Pulmonary artery endothelial cell (primary cell): ENCODE measurements at regions not wholly inside any gene's neighbourhood (a gene's known extent, or its start where the extent isn't known, plus 50 kb on each side); places are given as distances from the start of the nearest gene placed in this dataset.
"Not testable (repeated sequence)": the region's sequence is repeated elsewhere in the genome, so short reads cannot be mapped to it uniquely, and the experiment has no call there.

ENCODE experiments used
- DNase-seq: peaks from one replicate; pipeline ENCODE4 v3.0.0-alpha.2; 2011; ENCODE audit warnings: low read depth, low spot score

DNA sequence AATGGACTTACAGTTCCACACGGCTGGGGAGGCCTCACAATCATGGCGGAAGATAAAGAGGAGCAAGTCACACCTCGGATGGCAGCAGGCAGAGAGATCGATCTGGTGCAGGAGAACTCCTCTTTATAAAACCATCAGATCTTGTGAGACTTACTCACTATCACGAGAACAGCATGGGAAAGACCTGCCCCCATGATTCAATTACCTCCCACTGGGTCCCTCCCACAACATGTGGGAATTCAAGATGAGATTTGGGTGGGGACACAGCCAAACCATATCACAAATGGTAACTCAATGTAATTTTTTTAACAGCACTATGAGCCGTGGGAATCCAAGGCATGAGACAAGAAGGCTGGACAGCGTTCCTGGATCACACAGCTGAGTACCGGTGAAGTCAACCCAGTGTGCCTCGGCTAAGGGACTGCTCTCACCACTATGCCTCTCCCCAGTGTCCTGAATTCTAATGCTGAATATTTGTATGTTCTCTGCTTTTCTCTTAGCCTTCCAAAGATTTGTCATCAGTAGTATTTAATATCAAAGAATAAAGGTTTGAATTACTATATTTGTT is 84.3 kb downstream of the IRS2 start:
- not testable (repeated sequence) for DNase-seq

- peak; percentile 43 for DNase-seq
Observed at GRCh38 chr13:109700176-109700575, 86.2 kb downstream of the IRS2 start.

GRCh38 chr13:109699628-109700071 is 86.7 kb downstream of the IRS2 start:
- no peak for DNase-seq

DNA sequence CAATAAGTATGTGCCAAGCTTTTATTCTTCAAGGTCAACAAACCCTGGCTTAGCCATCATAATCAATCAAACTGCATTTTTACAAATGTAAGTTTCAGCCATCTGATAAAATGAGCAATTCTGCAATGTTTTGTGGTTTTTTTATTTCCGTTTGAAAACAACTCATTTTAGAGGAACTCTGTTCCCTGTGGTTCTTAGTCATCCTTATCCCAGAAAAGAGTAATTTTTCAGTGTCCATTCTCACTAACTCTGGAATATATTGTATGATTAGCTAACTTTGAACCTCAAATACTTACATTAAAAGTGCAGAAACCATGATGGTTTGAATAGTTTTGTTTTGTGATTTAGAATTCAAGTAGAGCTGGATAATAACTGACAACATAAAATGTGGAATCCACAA is 87.6 kb downstream of the IRS2 start:
- DNase-seq, result no peak

GRCh38 chr13:109697936-109698335 is 88.4 kb downstream of the IRS2 start:
- no peak for DNase-seq

- no peak for DNase-seq
Observed at GRCh38 chr13:109695402-109696190, 90.8 kb downstream of the IRS2 start.

GRCh38 chr13:109694972-109695371 is 91.4 kb downstream of the IRS2 start:
- DNase-seq, result no peak

DNA sequence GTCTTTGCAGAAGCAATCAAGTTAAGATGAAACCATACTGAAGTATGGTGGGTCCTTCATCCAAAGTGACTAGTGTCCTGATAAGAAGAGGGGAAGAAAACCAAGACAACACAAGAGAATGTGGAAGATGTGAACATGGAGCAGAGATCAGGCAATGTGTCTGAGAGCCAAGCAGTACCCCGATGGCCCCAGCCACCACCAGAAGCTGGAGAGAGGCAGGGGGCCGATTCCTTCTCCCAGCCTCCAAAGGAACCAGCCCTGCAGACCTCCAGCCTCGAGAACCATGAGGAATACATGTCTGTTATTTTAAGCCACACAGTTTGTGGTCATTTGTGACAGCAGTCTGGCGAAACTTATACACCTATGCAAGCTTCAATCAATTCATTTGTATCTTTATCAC is 93.2 kb downstream of the IRS2 start:
- DNase-seq, result no peak

DNA sequence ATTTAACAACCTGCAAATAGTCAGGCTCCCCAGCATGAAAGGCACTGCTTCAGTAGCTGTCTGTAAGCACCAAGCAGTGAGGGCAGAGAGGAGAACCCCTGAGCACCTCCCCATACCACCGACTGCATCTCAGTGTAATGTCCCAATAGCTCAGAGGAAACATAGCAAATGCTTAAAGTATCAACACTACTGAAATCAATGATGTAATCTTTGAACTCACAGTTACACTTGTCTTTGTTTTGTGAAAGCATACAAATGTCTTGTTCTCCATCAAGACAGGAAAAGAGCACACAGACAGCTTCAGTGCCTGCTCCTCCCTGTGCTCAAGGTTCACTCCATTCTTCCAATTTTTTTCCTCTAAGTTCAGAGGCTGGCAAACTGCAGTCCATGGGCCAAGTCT is 94.7 kb downstream of the IRS2 start:
- no peak for DNase-seq

DNA sequence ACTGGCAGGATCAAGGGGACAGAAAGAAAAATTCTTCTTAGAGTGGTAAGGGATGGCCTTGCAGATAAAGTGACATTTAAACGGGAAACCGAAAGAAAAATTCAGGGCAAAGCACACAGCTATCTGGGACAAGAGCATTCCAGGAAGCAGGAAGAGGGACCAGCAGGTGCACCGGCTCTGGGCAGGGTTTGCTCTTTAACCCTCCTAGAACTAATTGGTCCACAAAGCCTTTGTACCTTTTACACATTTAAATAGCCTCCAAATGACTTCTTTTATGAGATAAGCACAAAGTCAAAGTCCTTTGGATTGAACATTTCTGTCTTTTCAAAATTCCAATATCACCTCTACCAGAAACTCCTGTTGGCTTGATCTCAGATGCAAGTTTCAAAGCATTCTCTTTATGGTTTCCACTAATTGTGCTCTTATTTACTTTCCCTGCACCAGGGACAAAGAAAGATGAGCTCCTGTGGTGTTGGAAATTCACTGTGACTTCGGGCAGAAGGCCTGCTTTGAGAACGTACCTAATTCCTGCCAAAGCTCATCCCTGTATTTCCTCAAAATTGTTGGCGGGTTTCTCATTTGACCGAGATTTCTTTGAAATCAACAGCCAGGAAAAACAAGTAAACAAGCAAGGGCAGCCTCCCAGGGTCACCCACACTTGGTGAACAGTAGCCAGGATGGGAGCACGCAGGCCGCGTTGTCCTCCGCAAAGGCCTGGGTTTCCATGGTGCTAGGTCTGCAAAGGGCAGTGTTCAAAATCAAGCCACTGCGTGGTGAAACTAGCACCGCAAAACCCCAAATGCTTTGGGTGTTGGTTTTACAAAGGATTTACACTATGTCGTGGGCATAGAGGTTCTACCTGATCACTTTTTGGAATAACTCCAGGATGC is 98.6 kb downstream of the IRS2 start:
- DNase-seq, result no peak

- no peak for DNase-seq
Observed at GRCh38 chr13:109685203-109685602, 101.2 kb downstream of the IRS2 start.

GRCh38 chr13:109684824-109685202 is 101.6 kb downstream of the IRS2 start:
- DNase-seq, result no peak

- no peak for DNase-seq
Observed at GRCh38 chr13:109684084-109684823, 102.1 kb downstream of the IRS2 start.

DNA sequence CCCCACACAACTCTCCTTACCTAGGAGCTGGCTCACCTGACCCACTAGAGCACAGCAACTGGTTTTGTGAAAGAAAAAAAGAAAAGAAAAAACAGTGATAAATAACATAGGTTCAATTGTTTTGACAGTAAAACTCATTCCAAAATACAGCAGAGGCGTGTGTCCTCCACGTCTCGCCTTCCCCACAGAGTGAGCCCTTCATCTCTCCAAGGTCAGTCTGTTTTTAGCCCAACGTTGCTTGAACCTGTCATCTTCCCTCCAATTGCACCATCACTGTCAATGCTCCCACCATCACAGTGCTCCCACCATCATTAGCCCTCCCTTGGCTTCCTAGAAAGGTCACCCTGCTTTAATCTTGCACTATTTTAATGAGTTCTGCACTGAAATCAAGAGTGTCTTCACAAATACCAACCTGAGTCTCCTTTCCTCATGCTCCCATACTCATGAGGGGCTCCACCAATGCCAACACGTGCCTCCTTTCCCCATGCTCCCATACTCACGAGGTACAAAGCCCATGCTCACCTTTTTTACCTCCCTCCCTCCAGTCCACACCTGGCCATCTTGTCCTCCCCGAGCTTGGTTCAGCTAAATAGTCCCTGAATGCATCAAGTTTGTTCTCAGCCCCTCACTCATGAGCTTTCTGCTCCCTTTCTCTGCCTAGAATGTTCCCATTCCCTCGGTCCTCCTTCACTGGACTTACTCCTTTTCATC is 103.7 kb downstream of the IRS2 start:
- DNase-seq, result no peak

- DNase-seq, result no peak
Observed at GRCh38 chr13:109680930-109681329, 105.5 kb downstream of the IRS2 start.

DNA sequence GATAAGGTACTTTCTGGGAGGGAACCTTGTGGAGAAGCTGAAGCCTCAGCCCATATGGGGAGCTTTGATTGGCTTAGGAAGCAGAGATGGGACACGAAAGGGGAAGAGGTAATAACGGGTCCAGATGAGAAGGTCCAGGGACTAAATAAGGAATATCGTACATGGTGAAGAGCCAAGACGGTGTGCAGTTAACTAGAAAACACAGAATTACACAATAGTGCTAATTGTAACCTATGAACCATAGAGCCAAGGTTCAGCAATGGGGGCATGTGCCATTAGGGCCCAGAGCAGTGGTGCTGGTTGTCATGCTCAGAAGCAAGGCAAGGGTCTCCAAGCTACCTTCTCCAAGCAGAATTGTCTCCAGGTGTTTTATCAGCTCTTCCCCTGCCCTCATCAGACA is 106.1 kb downstream of the IRS2 start:
- no peak for DNase-seq

- no peak for DNase-seq
Observed at GRCh38 chr13:109678459-109678858, 107.9 kb downstream of the IRS2 start.

DNA sequence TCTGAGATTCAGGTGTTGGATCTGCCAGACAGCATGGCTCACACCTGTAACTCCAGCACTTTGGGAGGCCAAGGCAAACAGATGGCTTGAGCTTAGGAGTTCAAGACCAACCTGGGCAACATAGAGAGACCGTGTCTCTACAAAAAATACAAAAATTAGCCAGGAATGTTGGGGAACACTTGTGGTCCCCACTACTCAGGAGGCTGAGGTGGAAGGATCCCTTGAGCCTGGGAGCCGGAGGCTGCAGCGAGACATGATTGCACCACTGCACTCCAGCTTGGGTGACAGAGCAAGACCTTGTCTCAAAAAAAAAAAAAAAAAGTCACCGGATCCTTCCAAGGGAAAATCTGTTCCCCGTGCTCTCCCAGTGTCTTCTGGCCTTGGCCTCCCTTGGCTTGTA is 109.2 kb downstream of the IRS2 start:
- DNase-seq, result no peak

DNA sequence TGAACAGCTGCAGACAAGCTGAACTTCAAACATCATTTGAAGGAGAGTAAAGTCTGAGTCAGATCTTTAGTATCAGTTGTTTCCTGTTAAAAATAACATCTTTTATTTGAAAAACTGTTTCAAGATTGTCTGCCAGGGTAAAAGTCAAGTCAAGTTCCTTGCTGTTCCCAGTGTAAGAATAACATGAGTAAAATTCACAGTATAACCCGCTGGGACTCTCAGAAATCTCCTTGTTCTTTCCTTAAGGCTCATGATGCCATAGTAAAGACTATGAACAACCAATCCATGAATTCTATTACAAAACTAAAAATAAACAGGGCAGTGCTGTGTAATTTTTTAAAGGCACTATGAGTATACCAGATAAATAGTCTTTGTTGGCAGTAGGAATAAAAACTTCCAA is 112.9 kb downstream of the IRS2 start:
- no peak for DNase-seq

GRCh38 chr13:109672545-109672944 is 113.8 kb downstream of the IRS2 start:
- no peak for DNase-seq

GRCh38 chr13:109671919-109672318 is 114.5 kb downstream of the IRS2 start:
- DNase-seq, result no peak
